HG02884 (cell line): ENCODE measurements at regions not wholly inside any gene's neighbourhood (a gene's known extent, or its start where the extent isn't known, plus 50 kb on each side); places are given as distances from the start of the nearest gene placed in this dataset.
"Not testable (repeated sequence)": the region's sequence is repeated elsewhere in the genome, so short reads cannot be mapped to it uniquely, and the experiment has no call there.

ENCODE experiments used
- ATAC-seq: cut with Tn5 transposase; IDR thresholded peaks from one replicate; pipeline ENCODE4 v1.9.1; 2021; ENCODE audit warnings: mild to moderate bottlenecking, moderate library complexity; ENCODE audit not compliant: unreplicated experiment

- no peak for ATAC-seq
Observed at GRCh38 chr2:78778756-78779510, 246.6 kb upstream of the REG3G start.

- no peak for ATAC-seq
Observed at GRCh38 chr2:78779761-78780160, 245.7 kb upstream of the REG3G start.

- ATAC-seq: no peak
Observed at GRCh38 chr2:78780256-78780655, 245.2 kb upstream of the REG3G start.

GRCh38 chr2:78780864-78781583 lies 244.5 kb upstream of the REG3G start:
- no peak for ATAC-seq

- no peak for ATAC-seq
Observed at GRCh38 chr2:78782196-78782595, 243.3 kb upstream of the REG3G start.

GRCh38 chr2:78811955-78812610 lies 213.4 kb upstream of the REG3G start:
- ATAC-seq: no peak

GRCh38 chr2:78814331-78814986 lies 211.0 kb upstream of the REG3G start:
- ATAC-seq: no peak

GRCh38 chr2:78817430-78817829 lies 208.1 kb upstream of the REG3G start:
- ATAC-seq: no peak

GRCh38 chr2:78832481-78832880 lies 193.0 kb upstream of the REG3G start:
- ATAC-seq: no peak

GRCh38 chr2:78839259-78839658 lies 186.2 kb upstream of the REG3G start:
- no peak for ATAC-seq

- not testable (repeated sequence) for ATAC-seq
Observed at GRCh38 chr2:78840311-78840710, 185.2 kb upstream of the REG3G start.

GRCh38 chr2:78845664-78846185 lies 179.8 kb upstream of the REG3G start:
- no peak for ATAC-seq

- ATAC-seq: peak; percentile 60
Observed at GRCh38 chr2:78861546-78861945, 164.0 kb upstream of the REG3G start.

- no peak for ATAC-seq
Observed at GRCh38 chr2:78864205-78864604, 161.3 kb upstream of the REG3G start.

GRCh38 chr2:78865667-78866066 lies 159.8 kb upstream of the REG3G start:
- ATAC-seq: no peak

- no peak for ATAC-seq
Observed at GRCh38 chr2:78870343-78870967, 155.0 kb upstream of the REG3G start.

GRCh38 chr2:78873526-78873925 lies 152.0 kb upstream of the REG3G start:
- ATAC-seq: no peak

- ATAC-seq: no peak
Observed at GRCh38 chr2:78876316-78876688, 149.2 kb upstream of the REG3G start.

GRCh38 chr2:78887446-78887845 lies 138.1 kb upstream of the REG3G start:
- no peak for ATAC-seq

- ATAC-seq: no peak
Observed at GRCh38 chr2:78890935-78891334, 134.6 kb upstream of the REG3G start.

GRCh38 chr2:78892295-78892694 lies 133.2 kb upstream of the REG3G start:
- ATAC-seq: no peak
